Gastrocnemius medialis (tissue), 4 donors: ENCODE measurements at regions not wholly inside any gene's neighbourhood (a gene's known extent, or its start where the extent isn't known, plus 50 kb on each side); places are given as distances from the start of the nearest gene placed in this dataset.

ENCODE experiments used
- ATAC-seq, 2 donors: fragments of 150-250 bp; one replicate each; pipeline ENCODE4 v1.9.1; 2016
- DNase-seq, 2 donors: peaks; one replicate each; pipeline ENCODE4 v3.0.0-alpha.2; 2019
- H3K27ac ChIP-seq, 4 donors: fragments of 200-600 bp; sonication (generic); 1 replicate in 1 of 4; 2 replicates in 3 of 4; pipeline ENCODE4 v1.5.1; 2016 to 2018; ENCODE audit warnings: mild to moderate bottlenecking in 2 of 4, moderate library complexity in 1 of 4
- H3K27me3 ChIP-seq, 3 donors: fragments of 200-600 bp; sonication (generic) in 2 of 3; 1 replicate in 1 of 3; 2 replicates in 2 of 3; pipeline versions ENCODE4 v1.5.1 to v1.6.0; 2016 to 2019; ENCODE audit warnings: mild to moderate bottlenecking in 1 of 3, moderate library complexity in 1 of 3
- H3K36me3 ChIP-seq, 2 donors: fragments of 200-600 bp; sonication (generic) in 1 of 2; one replicate each; pipeline ENCODE4 v1.5.1; 2017 to 2018
- H3K4me1 ChIP-seq, 2 donors: fragments of 200-600 bp; sonication (generic) in 1 of 2; one replicate each; pipeline ENCODE4 v1.5.1; 2016 to 2017; ENCODE audit warnings: mild to moderate bottlenecking in 2 of 2
- H3K4me3 ChIP-seq, 4 donors: fragments of 200-600 bp; sonication (generic) in 3 of 4; 1 replicate in 1 of 4; 2 replicates in 3 of 4; pipeline ENCODE4 v1.5.1; 2016 to 2019; ENCODE audit warnings: mild to moderate bottlenecking in 2 of 4
- H3K9me3 ChIP-seq, 3 donors: fragments of 200-600 bp; sonication (generic) in 2 of 3; 1 replicate in 1 of 3; 2 replicates in 2 of 3; pipeline ENCODE4 v1.5.1; 2016 to 2019
- POLR2A ChIP-seq, 2 donors: fragments of 450-650 bp; IDR thresholded peaks; one replicate each; pipeline ENCODE4 v1.6.1; 2017; ENCODE audit warnings: antibody characterized with exemption in 2 of 2, mild to moderate bottlenecking in 2 of 2, moderate library complexity in 2 of 2
- in situ Hi-C, 4 donors: fragments of 200-750 bp; cut with MboI; loops; one replicate each; pipeline versions ENCODE4 v1.15.0 to v1.8.0; 2017; ENCODE audit warnings: low sequenced_read_pairs in 4 of 4
- intact Hi-C: fragments of 100-400 bp; cut with DNase I; formaldehyde crosslinking; loops from one replicate; pipeline ENCODE4 v1.15.1; 2023; ENCODE audit warnings: low total_unique reads
- TF ChIP-seq, protein P1 (sequence below), 5 experiments: fragments of 450-650 bp in 3 of 5; fragments of 200-600 bp in 2 of 5; sonication (generic) in 2 of 5; IDR thresholded peaks in 4 of 5; conservative IDR thresholded peaks in 1 of 5; 1 replicate in 4 of 5; 2 replicates in 1 of 5; pipeline ENCODE4 v1.5.1; 2016 to 2019; ENCODE audit warnings: antibody characterized with exemption in 5 of 5, mild to moderate bottlenecking in 3 of 5, moderate library complexity in 3 of 5

DNA sequence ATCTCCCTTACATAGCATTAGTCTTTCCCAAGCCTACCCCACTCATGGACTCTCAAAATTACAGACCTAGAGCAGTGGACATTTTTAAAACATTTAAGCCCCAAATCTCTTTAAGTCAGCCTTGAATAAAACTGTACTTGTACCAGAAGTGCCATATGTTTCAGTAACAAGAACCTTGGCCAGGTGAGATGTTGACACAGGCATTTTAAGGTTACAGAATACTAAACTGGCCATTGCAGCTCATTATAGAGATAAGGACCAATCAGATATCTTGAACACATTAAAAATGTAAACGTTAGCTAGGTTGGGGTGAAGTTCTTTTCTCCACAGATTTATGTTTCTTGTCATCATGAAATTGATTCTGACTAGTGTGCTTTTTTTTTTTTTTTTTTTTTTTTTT lies 103.8 kb upstream of the MIER3 start:
- H3K4me3 ChIP-seq: no peak overlapping the region

DNA sequence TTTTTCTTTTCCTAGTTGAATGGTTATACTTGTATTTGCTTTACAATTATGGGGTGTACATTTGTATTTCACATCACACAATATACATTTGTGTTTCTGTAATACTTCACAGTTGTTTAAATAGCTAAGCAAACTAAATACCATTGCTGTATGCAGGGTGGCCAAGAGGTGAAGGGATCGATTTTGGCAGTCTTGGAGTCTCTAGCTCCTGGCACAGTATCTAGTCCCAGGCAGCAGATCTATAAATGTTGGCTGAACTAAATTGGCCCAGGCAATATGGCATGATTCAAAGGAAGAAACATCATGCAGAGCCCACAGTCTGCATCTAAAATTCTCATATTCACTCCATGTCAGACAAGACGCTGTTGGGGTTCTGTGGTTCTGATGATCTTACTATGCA lies 110.1 kb upstream of the GPBP1 start:
- no peaks in the 10 kb centered on the region for H3K9me3 ChIP-seq
- TF ChIP-seq POLR2A (IDR thresholded peaks at IDR 0.05): no peak
- TF ChIP-seq, protein P1, sequence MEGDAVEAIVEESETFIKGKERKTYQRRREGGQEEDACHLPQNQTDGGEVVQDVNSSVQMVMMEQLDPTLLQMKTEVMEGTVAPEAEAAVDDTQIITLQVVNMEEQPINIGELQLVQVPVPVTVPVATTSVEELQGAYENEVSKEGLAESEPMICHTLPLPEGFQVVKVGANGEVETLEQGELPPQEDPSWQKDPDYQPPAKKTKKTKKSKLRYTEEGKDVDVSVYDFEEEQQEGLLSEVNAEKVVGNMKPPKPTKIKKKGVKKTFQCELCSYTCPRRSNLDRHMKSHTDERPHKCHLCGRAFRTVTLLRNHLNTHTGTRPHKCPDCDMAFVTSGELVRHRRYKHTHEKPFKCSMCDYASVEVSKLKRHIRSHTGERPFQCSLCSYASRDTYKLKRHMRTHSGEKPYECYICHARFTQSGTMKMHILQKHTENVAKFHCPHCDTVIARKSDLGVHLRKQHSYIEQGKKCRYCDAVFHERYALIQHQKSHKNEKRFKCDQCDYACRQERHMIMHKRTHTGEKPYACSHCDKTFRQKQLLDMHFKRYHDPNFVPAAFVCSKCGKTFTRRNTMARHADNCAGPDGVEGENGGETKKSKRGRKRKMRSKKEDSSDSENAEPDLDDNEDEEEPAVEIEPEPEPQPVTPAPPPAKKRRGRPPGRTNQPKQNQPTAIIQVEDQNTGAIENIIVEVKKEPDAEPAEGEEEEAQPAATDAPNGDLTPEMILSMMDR (IDR thresholded peaks at IDR 0.05 in 4 of 5, conservative IDR thresholded peaks at IDR 0.05 in 1 of 5): no peak
- no peaks in the 10 kb centered on the region for H3K36me3 ChIP-seq
- DNase-seq: no peak
- ATAC-seq: no peak
- H3K4me1 ChIP-seq: no peaks in the 10 kb centered on the region
- no peak overlapping the region for H3K27ac ChIP-seq
- intact Hi-C loops: no loop called here
- in situ Hi-C loops: no loop called here
- no peak overlapping the region for H3K4me3 ChIP-seq
- H3K27me3 ChIP-seq: no peaks in the 10 kb centered on the region

More for the DNA sequence above, 103.8 kb upstream of the MIER3 start:
- intact Hi-C loops (no loop called here), in situ Hi-C loops (no loop called here)
- TF ChIP-seq, protein P1 (IDR thresholded peaks at IDR 0.05 in 4 of 5, conservative IDR thresholded peaks at IDR 0.05 in 1 of 5): no peak
- TF ChIP-seq POLR2A (IDR thresholded peaks at IDR 0.05): no peak
- Histone ChIP-seq H3K9me3 (no peaks in the 10 kb centered on the region), H3K27ac (no peak overlapping the region), H3K27me3 (no peaks in the 10 kb centered on the region), H3K36me3 (no peaks in the 10 kb centered on the region), H3K4me1 (no peaks in the 10 kb centered on the region)
- DNase-seq: no peak
- ATAC-seq: no peak

- in situ Hi-C loops: no loop called here
- Histone ChIP-seq H3K4me1 (no peaks in the 10 kb centered on the region), H3K9me3 (no peaks in the 10 kb centered on the region), H3K36me3 (no peaks in the 10 kb centered on the region), H3K27ac (no peak overlapping the region), H3K27me3 (no peaks in the 10 kb centered on the region), H3K4me3 (no peak overlapping the region)
- no peak for TF ChIP-seq POLR2A (IDR thresholded peaks at IDR 0.05)
- TF ChIP-seq, protein P1 (IDR thresholded peaks at IDR 0.05 in 4 of 5, conservative IDR thresholded peaks at IDR 0.05 in 1 of 5): no peak
- ATAC-seq (no peak), DNase-seq (no peak)
- intact Hi-C loops: no loop called here
Measured at GRCh38 chr5:57066924-57067596, 106.8 kb upstream of the GPBP1 start.

DNA sequence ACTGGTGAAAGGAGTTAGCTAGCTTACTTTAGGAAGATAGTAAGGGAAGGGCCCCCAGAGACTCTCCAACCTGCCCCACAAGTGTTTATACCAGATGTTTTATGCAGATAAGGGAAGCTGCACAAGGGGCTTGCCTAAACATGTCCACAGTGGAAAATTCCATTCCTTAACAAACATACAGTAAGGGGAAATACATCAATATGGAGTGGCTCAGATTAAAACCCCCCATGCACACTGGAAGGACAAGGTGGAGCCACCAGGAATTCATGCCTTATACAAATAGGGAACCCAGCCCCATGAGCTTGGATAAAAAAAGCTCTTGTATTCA lies 106.3 kb upstream of the GPBP1 start:
- no peak for ATAC-seq
- Histone ChIP-seq H3K4me3 (no peak overlapping the region), H3K27ac (no peak overlapping the region), H3K27me3 (no peaks in the 10 kb centered on the region), H3K4me1 (no peaks in the 10 kb centered on the region), H3K9me3 (no peaks in the 10 kb centered on the region), H3K36me3 (no peaks in the 10 kb centered on the region)
- no peak for DNase-seq
- in situ Hi-C loops: no loop called here
- intact Hi-C loops: no loop called here
- TF ChIP-seq, protein P1 (IDR thresholded peaks at IDR 0.05 in 4 of 5, conservative IDR thresholded peaks at IDR 0.05 in 1 of 5): no peak
- TF ChIP-seq POLR2A (IDR thresholded peaks at IDR 0.05): no peak
